ENCODE measurements at regions not wholly inside any gene's neighbourhood (a gene's known extent, or its start where the extent isn't known, plus 50 kb on each side); places are given as distances from the start of the nearest gene placed in this dataset.

- no peak for TF ChIP-seq CTCF (IDR thresholded peaks at IDR 0.05)
- TF ChIP-seq POLR2A (IDR thresholded peaks at IDR 0.05) = no peak
- TF ChIP-seq EP300 (IDR thresholded peaks at IDR 0.05) = no peak
Measured at GRCh38 chr10:94268652-94269051, 94.1 kb downstream of the NOC3L start.
